ENCODE measurements at regions not wholly inside any gene's neighbourhood (a gene's known extent, or its start where the extent isn't known, plus 50 kb on each side); places are given as distances from the start of the nearest gene placed in this dataset.

DNA sequence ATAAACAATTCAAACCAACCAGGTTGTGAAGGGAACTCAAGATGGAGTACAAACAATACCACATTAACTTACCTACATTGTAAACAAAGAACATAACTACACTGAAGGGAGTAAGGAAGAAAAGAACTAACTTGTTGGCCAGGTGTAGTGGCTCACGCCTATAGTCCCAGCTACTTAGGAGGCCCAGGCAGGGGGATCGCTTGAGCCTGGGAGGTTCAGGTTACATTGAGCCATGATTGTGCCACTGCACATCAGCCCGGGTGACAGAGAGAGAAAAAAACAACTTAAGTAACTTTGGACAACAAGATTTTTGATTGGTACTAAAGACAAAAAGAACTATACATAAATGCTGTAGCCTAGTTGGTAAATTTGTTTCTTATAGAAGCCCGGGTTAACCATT lies 68.8 kb downstream of the TRIL start:
- BruUV-seq (replicated peaks): no TSS peak
- ChIA-PET POLR2A (no interaction called here), CTCF (ENCODE audit: low intra/inter-chr PET ratio) (no interaction called here)
- ATAC-seq (no peak), DNase-seq (ENCODE audit: extremely low read depth in 1 of 4, low spot score in 3 of 4) (no peak), FAIRE-seq (no peak)
- H3K79me2 ChIP-seq (ENCODE audit: control insufficient read depth, insufficient read depth, low read length): no peaks in the 10 kb centered on the region
- no peak for TF ChIP-seq DIDO1 (tag; IDR thresholded peaks at IDR 0.05; ENCODE audit: low read depth)
- TF ChIP-seq NR2C2 (CRISPR knock-in tag; IDR thresholded peaks at IDR 0.05): no peak
- TF ChIP-seq NR2C2 (tag; IDR thresholded peaks at IDR 0.05): no peak
- no peak for TF ChIP-seq IRF2 (CRISPR knock-in tag; IDR thresholded peaks at IDR 0.05)
- TF ChIP-seq, protein P1, sequence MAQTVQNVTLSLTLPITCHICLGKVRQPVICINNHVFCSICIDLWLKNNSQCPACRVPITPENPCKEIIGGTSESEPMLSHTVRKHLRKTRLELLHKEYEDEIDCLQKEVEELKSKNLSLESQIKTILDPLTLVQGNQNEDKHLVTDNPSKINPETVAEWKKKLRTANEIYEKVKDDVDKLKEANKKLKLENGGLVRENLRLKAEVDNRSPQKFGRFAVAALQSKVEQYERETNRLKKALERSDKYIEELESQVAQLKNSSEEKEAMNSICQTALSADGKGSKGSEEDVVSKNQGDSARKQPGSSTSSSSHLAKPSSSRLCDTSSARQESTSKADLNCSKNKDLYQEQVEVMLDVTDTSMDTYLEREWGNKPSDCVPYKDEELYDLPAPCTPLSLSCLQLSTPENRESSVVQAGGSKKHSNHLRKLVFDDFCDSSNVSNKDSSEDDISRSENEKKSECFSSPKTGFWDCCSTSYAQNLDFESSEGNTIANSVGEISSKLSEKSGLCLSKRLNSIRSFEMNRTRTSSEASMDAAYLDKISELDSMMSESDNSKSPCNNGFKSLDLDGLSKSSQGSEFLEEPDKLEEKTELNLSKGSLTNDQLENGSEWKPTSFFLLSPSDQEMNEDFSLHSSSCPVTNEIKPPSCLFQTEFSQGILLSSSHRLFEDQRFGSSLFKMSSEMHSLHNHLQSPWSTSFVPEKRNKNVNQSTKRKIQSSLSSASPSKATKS (CRISPR knock-in tag; IDR thresholded peaks at IDR 0.05): no peak
- TF ChIP-seq NRF1 (conservative IDR thresholded peaks at IDR 0.05 in 1 of 2, IDR thresholded peaks at IDR 0.05 in 1 of 2): no peak
- TF ChIP-seq, protein P2, sequence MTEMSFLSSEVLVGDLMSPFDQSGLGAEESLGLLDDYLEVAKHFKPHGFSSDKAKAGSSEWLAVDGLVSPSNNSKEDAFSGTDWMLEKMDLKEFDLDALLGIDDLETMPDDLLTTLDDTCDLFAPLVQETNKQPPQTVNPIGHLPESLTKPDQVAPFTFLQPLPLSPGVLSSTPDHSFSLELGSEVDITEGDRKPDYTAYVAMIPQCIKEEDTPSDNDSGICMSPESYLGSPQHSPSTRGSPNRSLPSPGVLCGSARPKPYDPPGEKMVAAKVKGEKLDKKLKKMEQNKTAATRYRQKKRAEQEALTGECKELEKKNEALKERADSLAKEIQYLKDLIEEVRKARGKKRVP (CRISPR knock-in tag; IDR thresholded peaks at IDR 0.05): no peak
- no peak for TF ChIP-seq ZNF354B (CRISPR knock-in tag; IDR thresholded peaks at IDR 0.05)
- TF ChIP-seq BRD9 (IDR thresholded peaks at IDR 0.05; ENCODE audit: low read depth, partially characterized antibody): no peak
- no peak for TF ChIP-seq ZNF583 (CRISPR knock-in tag; IDR thresholded peaks at IDR 0.05)
- no peak for TF ChIP-seq FIP1L1 (IDR thresholded peaks at IDR 0.05; ENCODE audit: low read depth, low read length, poor library complexity, severe bottlenecking)
- no peak for TF ChIP-seq ZC3H11A (IDR thresholded peaks at IDR 0.05; ENCODE audit: low read depth, low read length)
- no peak for TF ChIP-seq NR4A1 (CRISPR knock-in tag; IDR thresholded peaks at IDR 0.05)
- no peak for TF ChIP-seq NR4A1 (tag; IDR thresholded peaks at IDR 0.05)
- no peak for TF ChIP-seq ZNF79 (CRISPR knock-in tag; IDR thresholded peaks at IDR 0.05; ENCODE audit: low read depth)
- no peak for TF ChIP-seq GTF2F1 (IDR thresholded peaks at IDR 0.05; ENCODE audit: low read depth, low read length)
- no peak for TF ChIP-seq ZKSCAN3 (CRISPR knock-in tag; IDR thresholded peaks at IDR 0.05)
- no peaks in the 10 kb centered on the region for H4K20me1 ChIP-seq (replicated peaks; ENCODE audit: control insufficient read depth, insufficient read depth, low read length)
- WGBS (ENCODE audit: insufficient coverage, low coverage, missing lambda C conversion rate): 2% methylated on average over 4 of the region's 4 CpGs
- H3K27me3 ChIP-seq (ENCODE audit: control insufficient read depth in 2 of 2, insufficient read depth in 2 of 2, low read length in 2 of 2): 0 out of 5 replicates have a peak, but pooled peaks cover 0 to 3% of the 10 kb centered on the region in 2 experiments
- in situ Hi-C loops (cut with MboI) (no loop called here), intact Hi-C loops (cut with micrococcal nuclease) (no loop called here)
- no peaks in the 10 kb centered on the region for H3K9me1 ChIP-seq (ENCODE audit: control insufficient read depth, insufficient read depth, low read length)
- no peak overlapping the region for H3K4me3 ChIP-seq
- no peak overlapping the region for H2AFZ ChIP-seq (ENCODE audit: low read depth, low read length)
- no peak overlapping the region for H3K9ac ChIP-seq (ENCODE audit: insufficient read depth in 1 of 2, low read depth in 2 of 2, low read length in 2 of 2)
- H3K4me1 ChIP-seq (replicated peaks in 1 of 2; ENCODE audit: control insufficient read depth in 2 of 2, insufficient read depth in 2 of 2, low read length in 2 of 2): no peaks in the 10 kb centered on the region
- no peak overlapping the region for H3K27ac ChIP-seq (ENCODE audit: extremely low read depth, low read depth, low read length)
- no peaks in the 10 kb centered on the region for H3K36me3 ChIP-seq (ENCODE audit: control insufficient read depth, insufficient read depth, low read length)
- H3K9me3 ChIP-seq (replicated peaks; ENCODE audit: control insufficient read depth, insufficient read depth, low read depth, low read length): no peaks in the 10 kb centered on the region
- no peak overlapping the region for H3K4me2 ChIP-seq (ENCODE audit: insufficient read depth, low read length)
